OCI-LY1 (cell line): ENCODE measurements at regions not wholly inside any gene's neighbourhood (a gene's known extent, or its start where the extent isn't known, plus 50 kb on each side); places are given as distances from the start of the nearest gene placed in this dataset.

Experiments
- CTCF ChIP-seq: fragments of 200-600 bp; sonication (generic), shearing (Covaris generic); IDR thresholded peaks from 2 replicates; pipeline ENCODE4 v1.5.1; 2017; ENCODE audit warnings: mild to moderate bottlenecking, antibody characterized with exemption, low read length, moderate library complexity, mixed read lengths
- EZH2 ChIP-seq: fragments of 200-600 bp; sonication (generic), shearing (Covaris generic); IDR thresholded peaks from 2 replicates; pipeline ENCODE4 v1.8.0; 2017; ENCODE audit warnings: borderline replicate concordance, mixed run types, mild to moderate bottlenecking, antibody characterized with exemption, low read length, moderate library complexity, mixed read lengths

- TF ChIP-seq CTCF (no peak), EZH2 (no peak)
These were observed 239.4 kb downstream of the DOK5 start for GRCh38 chr20:54714817-54715216.
